ENCODE measurements at regions not wholly inside any gene's neighbourhood (a gene's known extent, or its start where the extent isn't known, plus 50 kb on each side); places are given as distances from the start of the nearest gene placed in this dataset.

DNA sequence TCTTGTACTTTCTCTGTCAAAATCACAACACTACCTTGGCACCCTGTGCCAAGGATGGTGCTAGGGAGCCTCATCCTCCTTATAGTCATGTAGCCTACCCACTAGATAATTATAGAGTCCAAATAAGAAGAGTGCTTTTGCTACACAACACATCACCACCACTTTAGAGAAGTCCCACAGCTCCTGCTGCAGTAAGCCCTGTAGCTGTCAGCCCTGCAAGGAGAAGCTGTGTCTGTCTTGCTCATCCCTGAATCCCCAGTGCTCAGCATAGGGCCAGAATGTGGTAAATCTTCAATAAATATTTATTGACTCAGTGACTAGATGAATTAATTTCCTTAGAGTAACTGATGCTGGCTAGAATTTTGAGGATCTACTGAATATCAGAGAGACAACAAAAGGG, 190.8 kb downstream of the ZNF621 start:
- Histone ChIP-seq H3K36me3 (ENCODE audit: control insufficient read depth in 1 of 2, insufficient read depth in 2 of 2, low read length in 2 of 2) (no peaks in the 10 kb centered on the region), H3K9me3 (ENCODE audit: control insufficient read depth in 1 of 2, low read length in 2 of 2) (no peaks in the 10 kb centered on the region), H3K4me3 (ENCODE audit: low read depth in 1 of 2, low read length in 2 of 2) (no peak overlapping the region), H3K9ac (ENCODE audit: low read depth in 1 of 2, low read length in 2 of 2) (no peak overlapping the region), H3K27ac (ENCODE audit: low read depth, low read length) (no peak overlapping the region), H3K27me3 (ENCODE audit: control insufficient read depth in 1 of 2, insufficient read depth in 2 of 2, low read length in 2 of 2) (no peaks in the 10 kb centered on the region), H3K4me1 (ENCODE audit: control insufficient read depth in 1 of 2, insufficient read depth in 2 of 2, low read length in 2 of 2) (peaks cover 0 to 8% of the 10 kb centered on the region in 2 donors)

DNA sequence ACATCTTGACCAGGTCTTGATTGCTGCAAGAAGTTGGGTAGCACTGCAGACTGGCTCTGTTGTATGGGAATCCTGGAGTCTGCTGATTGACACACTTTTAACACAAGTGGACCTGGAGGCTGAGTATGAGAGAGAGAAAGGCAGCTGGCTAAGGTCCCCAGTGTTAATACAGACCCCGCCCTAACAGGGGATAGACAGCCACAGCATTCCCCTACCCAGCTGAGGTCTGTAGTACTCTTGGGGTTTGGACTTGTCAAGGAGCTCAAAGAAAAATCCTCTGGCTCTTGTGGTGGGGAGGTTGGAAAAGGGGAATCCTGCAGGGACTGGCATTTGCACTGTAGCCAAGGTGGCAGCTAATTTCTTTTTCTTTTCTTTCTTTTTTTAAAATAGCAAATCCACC, 192.7 kb downstream of the ZNF621 start:
- H3K4me3 ChIP-seq (ENCODE audit: low read depth in 1 of 2, low read length in 2 of 2) = no peak overlapping the region
- H3K9me3 ChIP-seq (ENCODE audit: control insufficient read depth in 1 of 2, low read length in 2 of 2) = no peaks in the 10 kb centered on the region
- H3K4me1 ChIP-seq (ENCODE audit: control insufficient read depth in 1 of 2, insufficient read depth in 2 of 2, low read length in 2 of 2) = peaks cover 0 to 8% of the 10 kb centered on the region in 2 donors
- no peak overlapping the region for H3K9ac ChIP-seq (ENCODE audit: low read depth in 1 of 2, low read length in 2 of 2)
- H3K27ac ChIP-seq (ENCODE audit: low read depth, low read length) = no peak overlapping the region
- H3K36me3 ChIP-seq (ENCODE audit: control insufficient read depth in 1 of 2, insufficient read depth in 2 of 2, low read length in 2 of 2) = no peaks in the 10 kb centered on the region
- H3K27me3 ChIP-seq (ENCODE audit: control insufficient read depth in 1 of 2, insufficient read depth in 2 of 2, low read length in 2 of 2) = no peaks in the 10 kb centered on the region

DNA sequence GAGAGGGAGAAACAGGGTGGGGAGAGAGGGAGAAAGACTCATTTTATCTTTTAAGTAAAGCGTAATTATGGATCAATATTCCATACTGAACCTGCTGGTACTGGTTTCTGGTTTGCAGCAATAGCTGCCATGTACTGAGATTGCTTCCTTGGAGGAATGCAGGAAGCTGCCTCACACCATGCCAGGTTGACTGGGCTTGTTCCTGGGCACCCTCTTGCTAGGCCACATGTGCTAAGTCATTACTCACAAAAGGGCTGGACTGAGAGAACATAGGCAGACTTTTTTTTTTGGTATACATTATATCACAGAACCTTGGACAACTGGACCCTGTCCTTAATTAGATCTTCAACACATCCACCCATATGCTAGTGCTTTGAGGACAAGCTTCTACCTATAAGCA, 193.4 kb downstream of the ZNF621 start:
- Histone ChIP-seq H3K36me3 (ENCODE audit: control insufficient read depth in 1 of 2, insufficient read depth in 2 of 2, low read length in 2 of 2) (no peaks in the 10 kb centered on the region), H3K27ac (ENCODE audit: low read depth, low read length) (no peak overlapping the region), H3K27me3 (ENCODE audit: control insufficient read depth in 1 of 2, insufficient read depth in 2 of 2, low read length in 2 of 2) (no peaks in the 10 kb centered on the region), H3K4me1 (ENCODE audit: control insufficient read depth in 1 of 2, insufficient read depth in 2 of 2, low read length in 2 of 2) (peaks cover 0 to 8% of the 10 kb centered on the region in 2 donors), H3K9me3 (ENCODE audit: control insufficient read depth in 1 of 2, low read length in 2 of 2) (no peaks in the 10 kb centered on the region), H3K4me3 (ENCODE audit: low read depth in 1 of 2, low read length in 2 of 2) (no peak overlapping the region), H3K9ac (ENCODE audit: low read depth in 1 of 2, low read length in 2 of 2) (no peak overlapping the region)

DNA sequence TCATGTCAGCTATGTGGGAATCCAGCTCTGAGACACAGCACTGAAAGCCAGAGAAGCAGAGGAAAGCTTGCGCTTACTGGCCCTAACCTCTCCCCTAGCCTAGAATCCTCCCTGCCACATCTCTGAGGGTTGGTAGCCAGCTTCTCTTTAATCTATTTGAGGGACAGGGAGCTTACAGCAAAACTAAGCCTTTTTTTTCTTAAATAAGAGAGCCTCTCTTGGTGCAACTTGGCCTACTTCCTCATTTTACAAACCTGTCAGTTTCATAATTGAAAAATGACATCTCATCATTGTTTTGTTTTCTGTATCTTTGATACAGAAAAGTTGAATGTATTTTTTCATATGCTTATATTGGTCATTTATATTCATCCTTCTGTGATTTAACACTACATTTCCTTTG, 193.9 kb downstream of the ZNF621 start:
- Histone ChIP-seq H3K27ac (ENCODE audit: low read depth, low read length) (no peak overlapping the region), H3K4me1 (ENCODE audit: control insufficient read depth in 1 of 2, insufficient read depth in 2 of 2, low read length in 2 of 2) (peaks cover 0 to 4% of the 10 kb centered on the region in 2 donors), H3K36me3 (ENCODE audit: control insufficient read depth in 1 of 2, insufficient read depth in 2 of 2, low read length in 2 of 2) (no peaks in the 10 kb centered on the region), H3K4me3 (ENCODE audit: low read depth in 1 of 2, low read length in 2 of 2) (no peak overlapping the region), H3K9me3 (ENCODE audit: control insufficient read depth in 1 of 2, low read length in 2 of 2) (no peaks in the 10 kb centered on the region), H3K27me3 (ENCODE audit: control insufficient read depth in 1 of 2, insufficient read depth in 2 of 2, low read length in 2 of 2) (no peaks in the 10 kb centered on the region), H3K9ac (ENCODE audit: low read depth in 1 of 2, low read length in 2 of 2) (no peak overlapping the region)

DNA sequence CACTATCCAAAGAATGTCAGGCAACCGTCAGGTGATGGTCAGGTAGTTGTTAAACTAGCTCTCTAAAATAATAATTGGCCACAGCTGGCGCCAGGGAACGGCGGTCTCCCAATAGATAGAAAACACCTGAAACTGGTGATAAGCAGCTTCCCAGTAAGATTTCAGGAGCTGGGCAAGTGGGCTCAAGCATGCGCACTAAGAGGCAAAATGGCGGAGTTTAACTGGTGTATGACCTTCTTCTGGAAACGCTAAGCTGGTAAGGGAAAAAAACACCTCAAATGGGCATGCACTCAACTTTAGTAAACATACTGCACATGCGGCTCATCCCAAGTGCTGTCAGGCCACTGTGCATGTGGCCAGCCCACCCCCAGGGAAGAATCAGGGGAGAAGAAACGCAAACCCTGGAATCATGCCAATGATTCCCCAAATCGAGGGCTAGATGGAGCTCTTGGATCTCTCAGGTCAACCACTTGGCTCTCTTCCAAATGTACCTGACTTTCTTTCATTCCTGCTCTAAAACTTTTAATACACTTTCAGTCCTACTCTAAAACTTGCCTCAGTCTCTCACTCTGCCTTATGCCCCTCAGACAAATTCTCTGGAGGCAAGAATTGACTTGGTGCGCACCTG, 195.0 kb downstream of the ZNF621 start:
- Histone ChIP-seq H3K9ac (ENCODE audit: low read depth in 1 of 2, low read length in 2 of 2) (no peak overlapping the region), H3K9me3 (ENCODE audit: control insufficient read depth in 1 of 2, low read length in 2 of 2) (no peaks in the 10 kb centered on the region), H3K4me3 (ENCODE audit: low read depth in 1 of 2, low read length in 2 of 2) (no peak overlapping the region), H3K27ac (ENCODE audit: low read depth, low read length) (no peak overlapping the region), H3K36me3 (ENCODE audit: control insufficient read depth in 1 of 2, insufficient read depth in 2 of 2, low read length in 2 of 2) (no peaks in the 10 kb centered on the region), H3K4me1 (ENCODE audit: control insufficient read depth in 1 of 2, insufficient read depth in 2 of 2, low read length in 2 of 2) (no peaks in the 10 kb centered on the region), H3K27me3 (ENCODE audit: control insufficient read depth in 1 of 2, insufficient read depth in 2 of 2, low read length in 2 of 2) (no peaks in the 10 kb centered on the region)

DNA sequence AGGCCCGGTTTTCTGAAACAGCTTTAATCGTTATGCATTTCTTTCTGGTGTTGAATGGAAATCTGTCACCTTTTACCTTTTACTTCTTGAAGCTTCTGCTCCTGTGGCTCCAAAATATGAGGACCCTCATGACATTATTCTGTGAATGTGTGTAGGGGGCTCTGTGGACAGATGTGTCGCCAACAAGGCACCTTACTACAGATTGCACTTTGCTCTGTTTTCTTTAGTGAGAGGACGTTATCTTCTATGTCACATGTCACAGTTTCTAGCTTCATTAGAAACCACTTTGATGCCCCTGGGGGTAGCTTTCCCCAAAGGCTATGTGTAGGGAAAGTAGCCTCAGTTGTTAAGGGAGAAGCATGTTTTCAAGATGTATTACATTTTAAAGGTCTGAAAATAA, 195.6 kb downstream of the ZNF621 start:
- no peaks in the 10 kb centered on the region for H3K4me1 ChIP-seq (ENCODE audit: control insufficient read depth in 1 of 2, insufficient read depth in 2 of 2, low read length in 2 of 2)
- no peaks in the 10 kb centered on the region for H3K9me3 ChIP-seq (ENCODE audit: control insufficient read depth in 1 of 2, low read length in 2 of 2)
- H3K36me3 ChIP-seq (ENCODE audit: control insufficient read depth in 1 of 2, insufficient read depth in 2 of 2, low read length in 2 of 2) = no peaks in the 10 kb centered on the region
- no peak overlapping the region for H3K27ac ChIP-seq (ENCODE audit: low read depth, low read length)
- H3K27me3 ChIP-seq (ENCODE audit: control insufficient read depth in 1 of 2, insufficient read depth in 2 of 2, low read length in 2 of 2) = no peaks in the 10 kb centered on the region
- no peak overlapping the region for H3K4me3 ChIP-seq (ENCODE audit: low read depth in 1 of 2, low read length in 2 of 2)
- H3K9ac ChIP-seq (ENCODE audit: low read depth in 1 of 2, low read length in 2 of 2) = no peak overlapping the region

DNA sequence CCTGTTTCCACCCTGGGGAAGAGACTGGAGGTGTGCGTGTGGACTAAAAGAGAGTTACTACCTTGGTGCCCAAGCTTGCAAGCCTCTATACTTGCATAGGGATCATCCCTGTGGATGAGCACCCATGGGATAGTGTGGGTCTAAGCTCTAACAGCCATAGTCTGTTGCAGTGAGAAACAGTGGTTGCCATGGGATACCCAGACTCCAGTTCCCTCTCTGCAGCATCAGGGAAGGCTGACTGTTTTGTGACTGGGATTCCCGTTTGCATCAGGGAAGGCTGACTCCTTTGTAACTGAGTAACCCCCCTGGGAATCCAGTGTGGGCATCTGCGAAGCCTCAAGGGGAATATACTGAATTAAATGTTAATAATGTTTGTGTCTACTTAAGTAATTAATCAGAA, 196.1 kb downstream of the ZNF621 start:
- H3K4me1 ChIP-seq (ENCODE audit: control insufficient read depth in 1 of 2, insufficient read depth in 2 of 2, low read length in 2 of 2) = no peaks in the 10 kb centered on the region

DNA sequence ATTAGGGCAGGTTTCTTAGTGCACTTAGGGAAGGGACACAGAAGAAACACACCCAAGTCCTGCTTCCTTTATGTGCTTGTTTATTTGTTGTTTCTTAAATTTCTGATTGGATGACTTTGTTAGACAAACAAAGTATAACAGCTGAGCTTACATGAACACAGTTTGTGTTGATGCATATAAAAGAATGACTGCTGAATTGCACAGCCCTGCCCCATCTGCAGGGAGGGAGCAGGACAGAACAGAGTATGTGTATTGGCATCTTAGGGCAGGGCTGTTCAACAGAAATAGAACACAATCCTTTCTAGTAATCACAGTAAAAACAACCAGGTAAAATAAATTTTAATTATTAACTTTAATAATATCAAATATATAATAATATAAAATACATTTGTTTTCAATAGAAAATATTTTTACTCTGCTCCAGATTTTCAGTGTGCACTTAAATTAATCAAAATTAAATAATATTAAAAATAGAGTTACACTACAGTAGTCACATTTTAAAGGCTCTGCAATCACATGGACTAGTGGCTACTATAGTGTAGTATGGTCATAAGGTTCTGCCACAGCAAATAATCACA, 198.4 kb downstream of the ZNF621 start:
- Histone ChIP-seq H3K36me3 (ENCODE audit: control insufficient read depth in 1 of 2, insufficient read depth in 2 of 2, low read length in 2 of 2) (no peaks in the 10 kb centered on the region), H3K27me3 (ENCODE audit: control insufficient read depth in 1 of 2, insufficient read depth in 2 of 2, low read length in 2 of 2) (no peaks in the 10 kb centered on the region), H3K4me3 (ENCODE audit: low read depth in 1 of 2, low read length in 2 of 2) (no peak overlapping the region)

More for the DNA sequence above, 196.1 kb downstream of the ZNF621 start:
- Histone ChIP-seq H3K36me3 (ENCODE audit: control insufficient read depth in 1 of 2, insufficient read depth in 2 of 2, low read length in 2 of 2) (no peaks in the 10 kb centered on the region), H3K27ac (ENCODE audit: low read depth, low read length) (no peak overlapping the region), H3K27me3 (ENCODE audit: control insufficient read depth in 1 of 2, insufficient read depth in 2 of 2, low read length in 2 of 2) (no peaks in the 10 kb centered on the region), H3K4me3 (ENCODE audit: low read depth in 1 of 2, low read length in 2 of 2) (no peak overlapping the region), H3K9me3 (ENCODE audit: control insufficient read depth in 1 of 2, low read length in 2 of 2) (no peaks in the 10 kb centered on the region), H3K9ac (ENCODE audit: low read depth in 1 of 2, low read length in 2 of 2) (no peak overlapping the region)

DNA sequence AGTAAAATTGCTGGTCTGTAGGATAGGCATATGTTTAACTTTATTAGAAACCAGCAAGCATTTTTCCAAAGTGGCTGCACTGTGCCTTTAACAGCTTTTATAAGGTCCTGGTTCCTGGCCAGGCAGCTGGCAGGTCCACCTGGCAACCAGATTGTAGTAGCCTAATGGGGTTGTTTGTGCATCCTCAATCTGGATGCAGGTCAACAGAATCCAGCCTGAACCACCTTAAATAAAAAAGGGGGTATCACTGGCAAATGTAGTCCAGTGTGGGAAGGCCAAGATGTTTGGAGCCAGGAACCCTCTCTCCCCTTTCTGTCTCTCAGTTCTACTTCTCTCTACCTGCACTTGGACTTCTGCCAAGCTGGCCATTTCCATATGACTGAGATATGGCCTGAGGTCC, 200.3 kb downstream of the ZNF621 start:
- Histone ChIP-seq H3K9ac (ENCODE audit: low read depth in 1 of 2, low read length in 2 of 2) (no peak overlapping the region), H3K27ac (ENCODE audit: low read depth, low read length) (no peak overlapping the region), H3K9me3 (ENCODE audit: control insufficient read depth in 1 of 2, low read length in 2 of 2) (peaks cover 0 to 8% of the 10 kb centered on the region in 2 donors), H3K36me3 (ENCODE audit: control insufficient read depth in 1 of 2, insufficient read depth in 2 of 2, low read length in 2 of 2) (no peaks in the 10 kb centered on the region), H3K4me3 (ENCODE audit: low read depth in 1 of 2, low read length in 2 of 2) (no peak overlapping the region), H3K4me1 (ENCODE audit: control insufficient read depth in 1 of 2, insufficient read depth in 2 of 2, low read length in 2 of 2) (no peaks in the 10 kb centered on the region), H3K27me3 (ENCODE audit: control insufficient read depth in 1 of 2, insufficient read depth in 2 of 2, low read length in 2 of 2) (no peaks in the 10 kb centered on the region)

More for the DNA sequence above, 198.4 kb downstream of the ZNF621 start:
- no peak overlapping the region for H3K27ac ChIP-seq (ENCODE audit: low read depth, low read length)
- no peak overlapping the region for H3K9ac ChIP-seq (ENCODE audit: low read depth in 1 of 2, low read length in 2 of 2)
- H3K9me3 ChIP-seq (ENCODE audit: control insufficient read depth in 1 of 2, low read length in 2 of 2) = no peaks in the 10 kb centered on the region
- H3K4me1 ChIP-seq (ENCODE audit: control insufficient read depth in 1 of 2, insufficient read depth in 2 of 2, low read length in 2 of 2) = no peaks in the 10 kb centered on the region

DNA sequence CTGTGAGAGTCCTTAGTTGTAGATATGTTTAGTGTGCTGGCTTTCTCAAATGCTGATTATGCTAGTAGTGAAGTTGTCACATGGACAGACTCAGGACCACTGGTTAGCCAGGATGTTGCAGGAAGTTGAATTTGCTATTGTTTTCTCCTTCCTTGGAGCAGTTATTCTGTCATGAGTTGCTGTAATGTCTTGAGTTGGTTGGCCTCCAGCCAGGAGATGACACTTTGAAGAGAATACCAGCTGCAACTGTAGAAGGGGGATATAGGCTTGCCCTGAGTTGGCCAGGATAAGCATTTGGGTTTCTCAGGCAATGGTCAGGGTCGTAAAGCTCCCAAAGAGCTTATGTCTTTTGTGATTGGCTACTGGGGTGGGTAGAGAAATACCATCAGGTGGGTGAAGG, 206.7 kb downstream of the ZNF621 start:
- H3K27ac ChIP-seq (ENCODE audit: low read depth, low read length) = no peak overlapping the region
- H3K36me3 ChIP-seq (ENCODE audit: control insufficient read depth in 1 of 2, insufficient read depth in 2 of 2, low read length in 2 of 2) = no peaks in the 10 kb centered on the region
- H3K4me3 ChIP-seq (ENCODE audit: low read depth in 1 of 2, low read length in 2 of 2) = no peak overlapping the region
- no peaks in the 10 kb centered on the region for H3K27me3 ChIP-seq (ENCODE audit: control insufficient read depth in 1 of 2, insufficient read depth in 2 of 2, low read length in 2 of 2)
- H3K9ac ChIP-seq (ENCODE audit: low read depth in 1 of 2, low read length in 2 of 2) = no peak overlapping the region
- H3K4me1 ChIP-seq (ENCODE audit: control insufficient read depth in 1 of 2, insufficient read depth in 2 of 2, low read length in 2 of 2) = no peaks in the 10 kb centered on the region
- H3K9me3 ChIP-seq (ENCODE audit: control insufficient read depth in 1 of 2, low read length in 2 of 2) = peaks cover 0 to 8% of the 10 kb centered on the region in 2 donors
